Loucy (cell line): ENCODE measurements at regions not wholly inside any gene's neighbourhood (a gene's known extent, or its start where the extent isn't known, plus 50 kb on each side); places are given as distances from the start of the nearest gene placed in this dataset.

Source experiments
- CTCF ChIP-seq: fragments of 200-600 bp; sonication (generic); conservative IDR thresholded peaks from 2 replicates; pipeline ENCODE4 v1.5.1; 2014; ENCODE audit warnings: mild to moderate bottlenecking, antibody characterized with exemption, low read length
- EZH2phosphoT487 ChIP-seq: fragments of 200-600 bp; IDR thresholded peaks from 2 replicates; pipeline ENCODE4 v1.6.1; 2018; ENCODE audit warnings: antibody characterized with exemption, mild to moderate bottlenecking, moderate library complexity, borderline replicate concordance

- no peak for TF ChIP-seq CTCF
- no peak for TF ChIP-seq EZH2phosphoT487
These were observed 187.8 kb downstream of the SHOX2 start for GRCh38 chr3:157918402-157918801.
